ENCODE measurements at regions not wholly inside any gene's neighbourhood (a gene's known extent, or its start where the extent isn't known, plus 50 kb on each side); places are given as distances from the start of the nearest gene placed in this dataset.

- Histone ChIP-seq H4K20me1 (replicated peaks in 1 of 2; ENCODE audit: control insufficient read depth in 1 of 2, insufficient read depth in 2 of 2, low read length in 2 of 2) (no peaks in the 10 kb centered on the region), H3K27ac (ENCODE audit: low read depth, low read length) (no peak overlapping the region), H2BK20ac (ENCODE audit: low read length) (no peak overlapping the region), H3K23me2 (ENCODE audit: low read depth, low read length) (no peaks in the 10 kb centered on the region), H3K9me3 (ENCODE audit: insufficient read depth in 2 of 2, low read depth in 1 of 2, low read length in 1 of 2) (no peaks in the 10 kb centered on the region), H3K9ac (replicated peaks in 1 of 4; ENCODE audit: extremely low read depth in 1 of 4, low read depth in 3 of 4, low read length in 3 of 4) (no peak overlapping the region), H3K79me2 (ENCODE audit: control insufficient read depth in 1 of 2, insufficient read depth in 2 of 2, low read length in 2 of 2) (no peaks in the 10 kb centered on the region), H4K5ac (ENCODE audit: insufficient read length, low read depth, low read length) (no peak overlapping the region), H2AK5ac (ENCODE audit: low read depth, low read length) (no peak overlapping the region), H3K18ac (ENCODE audit: extremely low read depth, low read length) (no peak overlapping the region), H3K14ac (ENCODE audit: insufficient read length) (no peak overlapping the region), H2BK5ac (ENCODE audit: low read depth, low read length) (no peak overlapping the region), H2BK12ac (ENCODE audit: low read depth, low read length) (no peak overlapping the region), H3K4me3 (ENCODE audit: extremely low read depth in 1 of 4, insufficient read depth in 2 of 4, low read depth in 3 of 4, low read length in 4 of 4) (no peak overlapping the region), H3K4me1 (replicated peaks in 1 of 4; ENCODE audit: control insufficient read depth in 3 of 4, insufficient read depth in 4 of 4, low read length in 3 of 4) (no peaks in the 10 kb centered on the region), H3K56ac (replicated peaks; ENCODE audit: insufficient read length, low read depth, low read length) (no peak overlapping the region), H4K91ac (replicated peaks; ENCODE audit: insufficient read length, low read length) (no peak overlapping the region), H3K4ac (replicated peaks; ENCODE audit: insufficient read length, low read depth, low read length) (no peak overlapping the region), H3K4me2 (ENCODE audit: insufficient read depth in 1 of 2, low read depth in 2 of 2, low read length in 2 of 2) (no peak overlapping the region), H3K27me3 (replicated peaks in 1 of 4; ENCODE audit: control insufficient read depth in 3 of 4, extremely low read depth in 1 of 4, insufficient read depth in 3 of 4, low read length in 3 of 4) (no peaks in the 10 kb centered on the region), H3K79me1 (ENCODE audit: low read depth, low read length) (peaks cover 3% of the 10 kb centered on the region; the same call in 1 of the 2 replicates), H2AFZ (ENCODE audit: low read length) (no peak overlapping the region), H2BK120ac (replicated peaks; ENCODE audit: low read depth, low read length) (no peak overlapping the region), H3K23ac (ENCODE audit: insufficient read length) (no peak overlapping the region), H2BK15ac (ENCODE audit: low read length) (no peak overlapping the region), H4K8ac (ENCODE audit: extremely low read depth, insufficient read depth, low read length) (no peak overlapping the region), H3K36me3 (ENCODE audit: control insufficient read depth in 2 of 4, insufficient read depth in 4 of 4, low read length in 3 of 4) (no peaks in the 10 kb centered on the region)
- DNase-seq (ENCODE audit: low read depth in 1 of 2, low spot score in 2 of 2), result no peak
- POLR2A ChIA-PET (ENCODE audit: partially characterized antibody), result no interaction called here
- CTCF ChIA-PET (ENCODE audit: partially characterized antibody), result interaction anchor here (0.7 kb wide), 1 partner anchor 49 kb away, joined by 3 read pairs; no protein-coding TSS in a partner anchor
- WGBS, 2 experiments (ENCODE audit: extremely low coverage in 1 of 2, insufficient coverage in 1 of 2, insufficient read length in 1 of 2, insufficient replicate concordance in 2 of 2, low coverage in 1 of 2, low lambda C conversion rate in 2 of 2, missing lambda C conversion rate in 1 of 2), result 87% methylated on average over 13 of the region's 13 CpGs; no CpG with 5 or more reads in 1 of the 2 experiments
- no peak for FAIRE-seq
- TF ChIP-seq SP1 (IDR thresholded peaks at IDR 0.05; ENCODE audit: low read depth, low read length) (no peak), CEBPB (IDR thresholded peaks at IDR 0.05; ENCODE audit: low read depth, low read length) (no peak), BRCA1 (IDR thresholded peaks at IDR 0.05; ENCODE audit: low read depth, low read length) (no peak), EZH2 (IDR thresholded peaks at IDR 0.05; ENCODE audit: low read depth, low read length, severe bottlenecking) (no peak), RBBP5 (IDR thresholded peaks at IDR 0.05; ENCODE audit: borderline replicate concordance, low read depth, low read length) (no peak), MAFK (IDR thresholded peaks at IDR 0.05; ENCODE audit: low read depth, low read length) (no peak), POLR2A (IDR thresholded peaks at IDR 0.05; ENCODE audit: control extremely low read depth in 1 of 2, low read depth in 2 of 2, low read length in 2 of 2) (no peak), RFX5 (IDR thresholded peaks at IDR 0.05; ENCODE audit: borderline replicate concordance, low read depth, low read length) (no peak), HDAC2 (IDR thresholded peaks at IDR 0.05; ENCODE audit: borderline replicate concordance in 1 of 2, low read depth in 2 of 2, low read length in 2 of 2) (no peak), BCL11A (IDR thresholded peaks at IDR 0.05; ENCODE audit: low read depth in 2 of 2, low read length in 2 of 2) (no peak), YY1 (IDR thresholded peaks at IDR 0.05; ENCODE audit: low read depth, low read length) (no peak), CHD2 (IDR thresholded peaks at IDR 0.05; ENCODE audit: low read length) (no peak), JUN (IDR thresholded peaks at IDR 0.05; ENCODE audit: low read depth, low read length) (no peak), JUND (IDR thresholded peaks at IDR 0.05; ENCODE audit: low read length) (no peak), ASH2L (IDR thresholded peaks at IDR 0.05; ENCODE audit: low read length) (no peak)
These were observed 72.7 kb upstream of the RNU6ATAC start for GRCh38 chr9:134236935-134237629.
